ENCODE measurements at regions not wholly inside any gene's neighbourhood (a gene's known extent, or its start where the extent isn't known, plus 50 kb on each side); places are given as distances from the start of the nearest gene placed in this dataset.

GRCh38 chr1:232260861-232261260 lies 369.1 kb downstream of the SIPA1L2 start:
- H4K20me1 ChIP-seq (replicated peaks; ENCODE audit: control insufficient read depth, extremely low read depth, insufficient read depth, low read length), result no peaks in the 10 kb centered on the region
- H3K27me3 ChIP-seq (ENCODE audit: control insufficient read depth in 2 of 2, insufficient read depth in 2 of 2, low read length in 2 of 2), result no peaks in the 10 kb centered on the region
- H3K27ac ChIP-seq (ENCODE audit: insufficient read depth, low read depth, low read length), result no peak overlapping the region
- BruUV-seq (replicated peaks), result no TSS peak
- POLR2A ChIA-PET, result no interaction called here
- H3K79me2 ChIP-seq (ENCODE audit: control insufficient read depth, insufficient read depth, low read length), result no peaks in the 10 kb centered on the region
- no peak overlapping the region for H3K4me2 ChIP-seq (ENCODE audit: insufficient read depth, low read length)
- no peak for FAIRE-seq
- TF ChIP-seq EZH2 (IDR thresholded peaks at IDR 0.05; ENCODE audit: borderline replicate concordance, low read depth, low read length, severe bottlenecking), result no peak
- no peak for TF ChIP-seq CTCF (IDR thresholded peaks at IDR 0.05; ENCODE audit: extremely low read depth in 1 of 2, insufficient read depth in 1 of 2, low read depth in 1 of 2, low read length in 2 of 2)
- no peak for TF ChIP-seq JUN (IDR thresholded peaks at IDR 0.05; ENCODE audit: borderline replicate concordance, insufficient read depth, insufficient read length, low read depth)
- TF ChIP-seq GATA2 (IDR thresholded peaks at IDR 0.05; ENCODE audit: insufficient read depth, insufficient read length, low read depth, low read length), result no peak
- no peak for TF ChIP-seq FOS (IDR thresholded peaks at IDR 0.05; ENCODE audit: borderline replicate concordance, insufficient read depth, low read length)
- TF ChIP-seq POLR2AphosphoS5 (IDR thresholded peaks at IDR 0.05; ENCODE audit: insufficient read depth, low read depth, low read length), result no peak
- TF ChIP-seq POLR2A (IDR thresholded peaks at IDR 0.05; ENCODE audit: low read depth, low read length), result no peak
- TF ChIP-seq MYC (IDR thresholded peaks at IDR 0.05; ENCODE audit: low read depth, low read length), result no peak
- no peak overlapping the region for H3K4me3 ChIP-seq (replicated peaks in 1 of 3; ENCODE audit: insufficient read depth in 1 of 3, low read depth in 1 of 3, low read length in 3 of 3)
- CTCF ChIA-PET, result no interaction called here
- no peaks in the 10 kb centered on the region for H3K9me3 ChIP-seq (replicated peaks; ENCODE audit: control insufficient read depth, insufficient read depth, low read length)
- no peak overlapping the region for H2AFZ ChIP-seq (ENCODE audit: low read depth, low read length)
- no peaks in the 10 kb centered on the region for H3K9me1 ChIP-seq (replicated peaks; ENCODE audit: control insufficient read depth, extremely low read depth, insufficient read depth, low read length)
- intact Hi-C loops (cut with micrococcal nuclease), result no loop called here
- H3K4me1 ChIP-seq (ENCODE audit: control insufficient read depth, extremely low read depth, insufficient read depth, low read length), result no peaks in the 10 kb centered on the region
- H3K9ac ChIP-seq (replicated peaks; ENCODE audit: extremely low read depth, insufficient read depth, low read length), result no peak overlapping the region
- dilution Hi-C loops (cut with MboI; ENCODE audit: extremely low pct_ligation_motif_present, low sequenced_read_pairs), result no loop called here
- H3K36me3 ChIP-seq (ENCODE audit: control insufficient read depth in 2 of 2, extremely low read depth in 1 of 2, insufficient read depth in 2 of 2, low read length in 2 of 2), result no peaks in the 10 kb centered on the region
- no peak for DNase-seq (ENCODE audit: low read depth, low spot score)

Data from endothelial cell of umbilical vein (primary cell).